CD4-positive, CD25-positive, alpha-beta regulatory T cell (primary cell): ENCODE measurements at regions not wholly inside any gene's neighbourhood (a gene's known extent, or its start where the extent isn't known, plus 50 kb on each side); places are given as distances from the start of the nearest gene placed in this dataset.
A peak's percentile ranks its signal among the peaks of the same experiment; 100 is the strongest.

Experiments
- ATAC-seq, 2 donors: fragments of 150-1000 bp; cut with Tn5 transposase; one replicate each; pipeline ENCODE4 v1.10.0; 2021; ENCODE audit warnings: low read depth in 2 of 2, moderate number of reproducible peaks in 2 of 2, moderate library complexity in 1 of 2
- DNase-seq, 3 donors: peaks; one replicate each; pipeline versions ENCODE4 v3.0.0 to v3.0.0-alpha.2; 2012 to 2022; ENCODE audit warnings: mixed read lengths in 1 of 3
- H3K27ac ChIP-seq: one replicate; pipeline ENCODE4 v1.7.0; 2013; ENCODE audit warnings: mild to moderate bottlenecking, low read length; ENCODE audit not compliant: insufficient read depth, poor library complexity, severe bottlenecking
- H3K27me3 ChIP-seq: one replicate; pipeline ENCODE4 v1.7.0; 2013; ENCODE audit warnings: low read length; ENCODE audit not compliant: control insufficient read depth, insufficient read depth
- H3K36me3 ChIP-seq: one replicate; pipeline ENCODE4 v1.7.0; 2013; ENCODE audit warnings: mild to moderate bottlenecking, low read length, moderate library complexity; ENCODE audit not compliant: control insufficient read depth, insufficient read depth
- H3K4me1 ChIP-seq: 2 replicates; pipeline ENCODE4 v1.7.0; 2013; ENCODE audit warnings: mild to moderate bottlenecking, low read length; ENCODE audit not compliant: insufficient read depth, control insufficient read depth, poor library complexity, severe bottlenecking
- H3K4me3 ChIP-seq: one replicate; pipeline ENCODE4 v1.7.0; 2013; ENCODE audit warnings: low read depth, mild to moderate bottlenecking, low read length, moderate library complexity
- H3K9me3 ChIP-seq, 2 experiments: 1 replicate in 1 of 2; 2 replicates in 1 of 2; pipeline ENCODE4 v1.7.0; 2013; ENCODE audit warnings: low read length in 2 of 2, mild to moderate bottlenecking in 1 of 2, moderate library complexity in 1 of 2; ENCODE audit not compliant: control insufficient read depth in 2 of 2
- H3K27ac Mint-ChIP-seq, 3 donors: one replicate each; pipeline ENCODE4 v1.8.0; 2020 to 2022; ENCODE audit warnings: mild to moderate bottlenecking in 3 of 3, mixed read lengths in 3 of 3, moderate library complexity in 2 of 3
- H3K27me3 Mint-ChIP-seq: one replicate; pipeline ENCODE4 v1.8.0; 2022; ENCODE audit warnings: mild to moderate bottlenecking, mixed read lengths
- H3K36me3 Mint-ChIP-seq: one replicate; pipeline ENCODE4 v1.8.0; 2020; ENCODE audit warnings: mixed read lengths
- H3K4me1 Mint-ChIP-seq, 4 donors: one replicate each; pipeline ENCODE4 v1.8.0; 2020 to 2022; ENCODE audit warnings: mixed read lengths in 4 of 4, mild to moderate bottlenecking in 1 of 4
- H3K4me3 Mint-ChIP-seq, 4 donors: one replicate each; pipeline ENCODE4 v1.8.0; 2020 to 2022; ENCODE audit warnings: mild to moderate bottlenecking in 4 of 4, mixed read lengths in 4 of 4, moderate library complexity in 3 of 4
- H3K9me3 Mint-ChIP-seq, 7 donors: one replicate each; pipeline ENCODE4 v1.8.0; 2020 to 2022; ENCODE audit warnings: mixed read lengths in 7 of 7, mild to moderate bottlenecking in 3 of 7, moderate library complexity in 2 of 7

- no peak overlapping the region for H3K27ac ChIP-seq
- no peak for DNase-seq
- no peak for ATAC-seq
- no peaks in the 10 kb centered on the region for H3K9me3 Mint-ChIP-seq
- H3K9me3 ChIP-seq: no peaks in the 10 kb centered on the region
- no peaks in the 10 kb centered on the region for H3K36me3 Mint-ChIP-seq
- H3K27me3 Mint-ChIP-seq: peaks cover 15% of the 10 kb centered on the region
- H3K4me3 Mint-ChIP-seq: no peak overlapping the region
- no peak overlapping the region for H3K4me3 ChIP-seq
- H3K27ac Mint-ChIP-seq: no peak overlapping the region
- no peaks in the 10 kb centered on the region for H3K4me1 ChIP-seq
- no peaks in the 10 kb centered on the region for H3K4me1 Mint-ChIP-seq
- H3K27me3 ChIP-seq: no peaks in the 10 kb centered on the region
- no peaks in the 10 kb centered on the region for H3K36me3 ChIP-seq
These were observed 631.1 kb upstream of the CFAP20DC start for GRCh38 chr3:59680919-59681318.

GRCh38 chr3:59677747-59678702 lies 628.2 kb upstream of the CFAP20DC start:
- Mint-ChIP-seq H3K36me3 (no peaks in the 10 kb centered on the region), H3K4me3 (no peak overlapping the region), H3K9me3 (peaks cover 0 to 2% (median 0%) of the 10 kb centered on the region in 7 donors), H3K4me1 (no peaks in the 10 kb centered on the region), H3K27ac (no peak overlapping the region), H3K27me3 (peaks cover 18% of the 10 kb centered on the region)
- H3K4me3 ChIP-seq: no peak overlapping the region
- no peaks in the 10 kb centered on the region for H3K4me1 ChIP-seq
- H3K9me3 ChIP-seq: no peaks in the 10 kb centered on the region
- H3K36me3 ChIP-seq: no peaks in the 10 kb centered on the region
- ATAC-seq (no peak), DNase-seq (no peak)
- no peak overlapping the region for H3K27ac ChIP-seq
- H3K27me3 ChIP-seq: no peaks in the 10 kb centered on the region

- Histone ChIP-seq H3K4me3 (no peak overlapping the region), H3K27ac (no peak overlapping the region), H3K27me3 (no peaks in the 10 kb centered on the region), H3K4me1 (no peaks in the 10 kb centered on the region), H3K36me3 (no peaks in the 10 kb centered on the region), H3K9me3 (no peaks in the 10 kb centered on the region)
- H3K36me3 Mint-ChIP-seq: no peaks in the 10 kb centered on the region
- H3K4me1 Mint-ChIP-seq: no peaks in the 10 kb centered on the region
- DNase-seq: no peak
- H3K4me3 Mint-ChIP-seq: no peak overlapping the region
- no peak for ATAC-seq
- no peak overlapping the region for H3K27ac Mint-ChIP-seq
- H3K9me3 Mint-ChIP-seq: peaks cover 0 to 2% (median 0%) of the 10 kb centered on the region in 7 donors
- peaks cover 12% of the 10 kb centered on the region for H3K27me3 Mint-ChIP-seq
These were observed 625.7 kb upstream of the CFAP20DC start for GRCh38 chr3:59675495-59675894.

DNA sequence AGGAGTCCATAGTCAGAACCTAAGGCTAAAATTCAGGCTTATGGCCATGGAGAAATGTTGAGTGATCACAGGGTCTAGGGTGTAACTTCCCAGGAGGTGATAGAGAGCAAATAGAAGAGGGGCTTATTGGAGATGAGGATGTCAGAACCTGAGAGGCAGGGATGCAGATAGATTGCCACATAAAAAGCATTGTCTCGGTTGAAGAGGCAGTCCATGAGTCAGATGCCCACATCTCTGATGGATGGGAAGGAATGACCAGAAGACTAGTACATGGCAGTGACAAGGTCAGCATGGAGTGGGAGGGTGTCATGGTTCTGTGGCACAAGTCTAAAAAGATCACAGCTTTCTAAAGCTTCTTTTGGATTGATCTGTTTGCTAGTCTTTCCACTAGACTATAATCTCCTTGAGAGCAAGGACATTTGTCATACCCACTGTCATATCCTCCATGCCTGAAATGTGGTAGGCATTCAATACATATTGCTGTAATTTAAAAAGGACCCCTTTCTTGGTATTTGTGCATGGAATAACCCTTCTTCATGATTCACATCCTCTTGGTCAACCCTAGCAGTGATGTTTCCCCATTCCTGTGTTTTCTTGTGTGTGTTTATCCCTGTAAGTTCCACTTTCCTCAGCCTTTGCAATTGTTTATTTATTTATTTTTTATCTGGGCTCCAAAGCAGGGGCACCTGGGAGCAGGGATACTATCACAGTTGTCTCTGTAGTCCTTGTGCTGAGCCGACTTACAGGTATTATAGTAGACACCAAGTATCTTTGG lies 613.4 kb upstream of the CFAP20DC start:
- Histone ChIP-seq H3K36me3 (no peaks in the 10 kb centered on the region), H3K9me3 (no peaks in the 10 kb centered on the region), H3K27ac (no peak overlapping the region), H3K4me1 (no peaks in the 10 kb centered on the region), H3K27me3 (no peaks in the 10 kb centered on the region), H3K4me3 (no peak overlapping the region)
- H3K4me1 Mint-ChIP-seq: no peaks in the 10 kb centered on the region
- H3K36me3 Mint-ChIP-seq: no peaks in the 10 kb centered on the region
- DNase-seq (no peak), ATAC-seq (no peak)
- H3K9me3 Mint-ChIP-seq: no peaks in the 10 kb centered on the region
- H3K27ac Mint-ChIP-seq: no peak overlapping the region
- H3K4me3 Mint-ChIP-seq: no peak overlapping the region
- H3K27me3 Mint-ChIP-seq: peaks cover 7% of the 10 kb centered on the region

- Histone ChIP-seq H3K4me3 (no peak overlapping the region), H3K27me3 (no peaks in the 10 kb centered on the region), H3K36me3 (no peaks in the 10 kb centered on the region), H3K27ac (no peak overlapping the region), H3K9me3 (no peaks in the 10 kb centered on the region), H3K4me1 (no peaks in the 10 kb centered on the region)
- no peak for DNase-seq
- H3K4me1 Mint-ChIP-seq: no peaks in the 10 kb centered on the region
- peaks cover 3% of the 10 kb centered on the region for H3K36me3 Mint-ChIP-seq
- H3K27me3 Mint-ChIP-seq: peaks cover 11% of the 10 kb centered on the region
- H3K9me3 Mint-ChIP-seq: no peaks in the 10 kb centered on the region
- H3K27ac Mint-ChIP-seq: no peak overlapping the region
- ATAC-seq: no peak
- H3K4me3 Mint-ChIP-seq: no peak overlapping the region
These were observed 611.2 kb upstream of the CFAP20DC start for GRCh38 chr3:59660852-59661625.

GRCh38 chr3:59660376-59660775 lies 610.6 kb upstream of the CFAP20DC start:
- Histone ChIP-seq H3K27me3 (no peaks in the 10 kb centered on the region), H3K4me3 (no peak overlapping the region), H3K9me3 (no peaks in the 10 kb centered on the region), H3K27ac (no peak overlapping the region), H3K4me1 (no peaks in the 10 kb centered on the region), H3K36me3 (no peaks in the 10 kb centered on the region)
- peaks cover 3% of the 10 kb centered on the region for H3K36me3 Mint-ChIP-seq
- DNase-seq: no peak
- no peak for ATAC-seq
- H3K4me1 Mint-ChIP-seq: no peaks in the 10 kb centered on the region
- no peaks in the 10 kb centered on the region for H3K9me3 Mint-ChIP-seq
- peaks cover 11% of the 10 kb centered on the region for H3K27me3 Mint-ChIP-seq
- peak overlapping the region in 1 of 3 donors; percentile 50 for H3K27ac Mint-ChIP-seq
- no peak overlapping the region for H3K4me3 Mint-ChIP-seq

DNA sequence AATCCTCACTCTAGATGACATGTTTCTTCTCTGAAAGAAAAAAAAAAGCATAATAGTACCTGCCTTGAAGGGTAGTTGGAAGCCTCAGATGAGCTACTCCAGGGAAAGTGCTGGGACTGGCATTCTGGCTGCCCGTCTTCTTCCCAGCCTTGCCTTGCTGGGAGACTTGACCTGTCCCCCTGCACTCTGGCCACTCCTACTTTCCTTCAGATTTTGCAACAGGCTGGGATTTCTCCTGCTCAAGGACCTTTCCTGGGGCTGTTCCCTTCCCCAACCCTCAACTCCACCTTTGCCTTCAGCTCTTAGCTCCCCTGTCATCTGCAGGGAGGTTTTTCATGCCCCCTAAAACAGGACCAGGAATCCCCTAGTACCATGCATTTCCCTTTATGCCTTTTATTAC lies 609.9 kb upstream of the CFAP20DC start:
- Mint-ChIP-seq H3K9me3 (no peaks in the 10 kb centered on the region), H3K36me3 (peaks cover 3% of the 10 kb centered on the region), H3K27ac (peak overlapping the region in 1 of 3 donors; percentile 50), H3K4me1 (no peaks in the 10 kb centered on the region), H3K4me3 (no peak overlapping the region), H3K27me3 (peaks cover 11% of the 10 kb centered on the region)
- no peak for ATAC-seq
- H3K27me3 ChIP-seq: no peaks in the 10 kb centered on the region
- no peak overlapping the region for H3K4me3 ChIP-seq
- H3K36me3 ChIP-seq: no peaks in the 10 kb centered on the region
- H3K27ac ChIP-seq: no peak overlapping the region
- no peak for DNase-seq
- no peaks in the 10 kb centered on the region for H3K4me1 ChIP-seq
- no peaks in the 10 kb centered on the region for H3K9me3 ChIP-seq
